ENCODE measurements at regions not wholly inside any gene's neighbourhood (a gene's known extent, or its start where the extent isn't known, plus 50 kb on each side); places are given as distances from the start of the nearest gene placed in this dataset.

GRCh38 chr10:118952493-118953295 lies 76.8 kb upstream of the NANOS1 start:
- peaks cover 3 to 28% of the 10 kb centered on the region in 2 experiments; a peak in 3 of 4 replicates for H3K4me1 ChIP-seq (ENCODE audit: control insufficient read depth in 1 of 2, insufficient read depth in 2 of 2, low read length in 2 of 2)
- no peak overlapping the region for H3K4me2 ChIP-seq (ENCODE audit: low read length)
- no peak overlapping the region for H3K9ac ChIP-seq (ENCODE audit: low read length)
- H3K27me3 ChIP-seq (ENCODE audit: insufficient read depth, low read length), result no peaks in the 10 kb centered on the region
- ATAC-seq (no peak), DNase-seq (ENCODE audit: low read depth, low spot score) (no peak)
- intact Hi-C loops (cut with micrococcal nuclease), result no loop called here
- no peaks in the 10 kb centered on the region for H3K9me2 ChIP-seq (ENCODE audit: insufficient read depth)
- H3K9me3 ChIP-seq (ENCODE audit: control insufficient read depth in 1 of 2, insufficient read depth in 1 of 2, low read depth in 1 of 2, low read length in 2 of 2), result no peaks in the 10 kb centered on the region
- TF ChIP-seq POLR2A (IDR thresholded peaks at IDR 0.05; ENCODE audit: borderline replicate concordance, extremely low read depth, insufficient read depth, insufficient read length) (no peak), SIN3A (IDR thresholded peaks at IDR 0.05; ENCODE audit: low read depth) (no peak), MAX (IDR thresholded peaks at IDR 0.05) (no peak), TCF7L2 (IDR thresholded peaks at IDR 0.05; ENCODE audit: borderline replicate concordance, extremely low read depth, insufficient read depth, insufficient read length) (no peak), SP1 (IDR thresholded peaks at IDR 0.05; ENCODE audit: low read depth) (no peak), ELF1 (IDR thresholded peaks at IDR 0.05; ENCODE audit: borderline replicate concordance, low read depth) (no peak), JUND (IDR thresholded peaks at IDR 0.05) (no peak), CTCF (IDR thresholded peaks at IDR 0.05 in 2 of 3, conservative IDR thresholded peaks at IDR 0.05 in 1 of 3; ENCODE audit: borderline replicate concordance in 1 of 3, insufficient read depth in 1 of 3, low read depth in 2 of 3, low read length in 2 of 3) (no peak), CBX3 (IDR thresholded peaks at IDR 0.05; ENCODE audit: low read depth) (no peak), POLR2AphosphoS5 (IDR thresholded peaks at IDR 0.05; ENCODE audit: low read depth, low read length) (no peak), EZH2 (IDR thresholded peaks at IDR 0.05) (no peak), EZH2phosphoT487 (IDR thresholded peaks at IDR 0.05; ENCODE audit: borderline replicate concordance) (no peak), EGR1 (IDR thresholded peaks at IDR 0.05; ENCODE audit: low read depth) (no peak), ATF3 (IDR thresholded peaks at IDR 0.05) (no peak), RAD21 (IDR thresholded peaks at IDR 0.05; ENCODE audit: low read depth) (no peak)
- RAD21 ChIA-PET (ENCODE audit: low non-redundant PET in 1 of 2, low total read pairs in 2 of 2, uncharacterized antibody in 2 of 2, unreplicated experiment in 2 of 2), result no interaction called here
- no TSS peak for BruUV-seq (replicated peaks)
- H2AFZ ChIP-seq (ENCODE audit: low read depth, low read length, poor library complexity, severe bottlenecking), result no peak overlapping the region
- no peaks in the 10 kb centered on the region for H3K36me3 ChIP-seq (ENCODE audit: control insufficient read depth in 1 of 2, insufficient read depth in 2 of 2, low read length in 2 of 2)
- H3K4me3 ChIP-seq (replicated peaks in 1 of 2; ENCODE audit: low read depth in 1 of 2, low read length in 2 of 2), result no peak overlapping the region
- no peaks in the 10 kb centered on the region for H3K79me2 ChIP-seq (ENCODE audit: insufficient read depth, low read length)
- CTCF ChIA-PET, result no interaction called here
- POLR2A ChIA-PET, result no interaction called here
- H4K20me1 ChIP-seq (ENCODE audit: insufficient read depth), result no peaks in the 10 kb centered on the region
- H3K27ac ChIP-seq (ENCODE audit: low read depth, low read length), result no peak overlapping the region

Data from HCT116 (cell line).